ENCODE measurements at regions not wholly inside any gene's neighbourhood (a gene's known extent, or its start where the extent isn't known, plus 50 kb on each side); places are given as distances from the start of the nearest gene placed in this dataset.

DNA sequence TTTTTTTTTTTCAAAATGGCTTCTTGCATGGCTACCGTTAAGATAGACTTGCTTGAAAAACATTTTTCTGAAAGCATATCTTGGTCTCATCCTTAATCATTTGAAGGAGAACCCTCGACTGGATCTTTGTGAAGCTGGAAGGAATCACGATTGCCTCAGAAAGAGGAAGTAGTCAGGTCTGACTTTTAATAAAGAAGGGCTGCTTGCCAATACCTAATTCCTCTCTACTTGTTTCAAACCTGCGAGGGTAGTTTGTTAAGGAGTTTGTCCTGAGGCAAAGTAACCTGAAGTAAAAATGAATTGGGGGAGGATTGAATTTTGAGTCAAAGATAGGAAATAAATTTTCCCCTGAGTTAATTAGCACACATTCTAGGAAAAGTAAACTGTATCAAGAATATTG is 288.1 kb upstream of the MAP3K7 start:
- Histone ChIP-seq H3K27ac (replicated peaks) (no peak overlapping the region), H3K4me3 (replicated peaks; ENCODE audit: insufficient read depth, low read length) (no peak overlapping the region), H3K27me3 (ENCODE audit: insufficient read depth, poor library complexity, severe bottlenecking) (no peaks in the 10 kb centered on the region)
- TF ChIP-seq, protein P1, sequence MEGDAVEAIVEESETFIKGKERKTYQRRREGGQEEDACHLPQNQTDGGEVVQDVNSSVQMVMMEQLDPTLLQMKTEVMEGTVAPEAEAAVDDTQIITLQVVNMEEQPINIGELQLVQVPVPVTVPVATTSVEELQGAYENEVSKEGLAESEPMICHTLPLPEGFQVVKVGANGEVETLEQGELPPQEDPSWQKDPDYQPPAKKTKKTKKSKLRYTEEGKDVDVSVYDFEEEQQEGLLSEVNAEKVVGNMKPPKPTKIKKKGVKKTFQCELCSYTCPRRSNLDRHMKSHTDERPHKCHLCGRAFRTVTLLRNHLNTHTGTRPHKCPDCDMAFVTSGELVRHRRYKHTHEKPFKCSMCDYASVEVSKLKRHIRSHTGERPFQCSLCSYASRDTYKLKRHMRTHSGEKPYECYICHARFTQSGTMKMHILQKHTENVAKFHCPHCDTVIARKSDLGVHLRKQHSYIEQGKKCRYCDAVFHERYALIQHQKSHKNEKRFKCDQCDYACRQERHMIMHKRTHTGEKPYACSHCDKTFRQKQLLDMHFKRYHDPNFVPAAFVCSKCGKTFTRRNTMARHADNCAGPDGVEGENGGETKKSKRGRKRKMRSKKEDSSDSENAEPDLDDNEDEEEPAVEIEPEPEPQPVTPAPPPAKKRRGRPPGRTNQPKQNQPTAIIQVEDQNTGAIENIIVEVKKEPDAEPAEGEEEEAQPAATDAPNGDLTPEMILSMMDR (IDR thresholded peaks at IDR 0.05; ENCODE audit: insufficient read depth, low read length) = no peak
- no peak for TF ChIP-seq GABPA (IDR thresholded peaks at IDR 0.05; ENCODE audit: low read depth)
- no peak for TF ChIP-seq SPI1 (IDR thresholded peaks at IDR 0.05; ENCODE audit: borderline replicate concordance, low read depth)
- TF ChIP-seq, protein P2, sequence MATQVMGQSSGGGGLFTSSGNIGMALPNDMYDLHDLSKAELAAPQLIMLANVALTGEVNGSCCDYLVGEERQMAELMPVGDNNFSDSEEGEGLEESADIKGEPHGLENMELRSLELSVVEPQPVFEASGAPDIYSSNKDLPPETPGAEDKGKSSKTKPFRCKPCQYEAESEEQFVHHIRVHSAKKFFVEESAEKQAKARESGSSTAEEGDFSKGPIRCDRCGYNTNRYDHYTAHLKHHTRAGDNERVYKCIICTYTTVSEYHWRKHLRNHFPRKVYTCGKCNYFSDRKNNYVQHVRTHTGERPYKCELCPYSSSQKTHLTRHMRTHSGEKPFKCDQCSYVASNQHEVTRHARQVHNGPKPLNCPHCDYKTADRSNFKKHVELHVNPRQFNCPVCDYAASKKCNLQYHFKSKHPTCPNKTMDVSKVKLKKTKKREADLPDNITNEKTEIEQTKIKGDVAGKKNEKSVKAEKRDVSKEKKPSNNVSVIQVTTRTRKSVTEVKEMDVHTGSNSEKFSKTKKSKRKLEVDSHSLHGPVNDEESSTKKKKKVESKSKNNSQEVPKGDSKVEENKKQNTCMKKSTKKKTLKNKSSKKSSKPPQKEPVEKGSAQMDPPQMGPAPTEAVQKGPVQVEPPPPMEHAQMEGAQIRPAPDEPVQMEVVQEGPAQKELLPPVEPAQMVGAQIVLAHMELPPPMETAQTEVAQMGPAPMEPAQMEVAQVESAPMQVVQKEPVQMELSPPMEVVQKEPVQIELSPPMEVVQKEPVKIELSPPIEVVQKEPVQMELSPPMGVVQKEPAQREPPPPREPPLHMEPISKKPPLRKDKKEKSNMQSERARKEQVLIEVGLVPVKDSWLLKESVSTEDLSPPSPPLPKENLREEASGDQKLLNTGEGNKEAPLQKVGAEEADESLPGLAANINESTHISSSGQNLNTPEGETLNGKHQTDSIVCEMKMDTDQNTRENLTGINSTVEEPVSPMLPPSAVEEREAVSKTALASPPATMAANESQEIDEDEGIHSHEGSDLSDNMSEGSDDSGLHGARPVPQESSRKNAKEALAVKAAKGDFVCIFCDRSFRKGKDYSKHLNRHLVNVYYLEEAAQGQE (IDR thresholded peaks at IDR 0.05; ENCODE audit: insufficient replicate concordance, low read depth) = no peak
- DNase-seq (ENCODE audit: low read depth in 1 of 2, low spot score in 1 of 2) = no peak

DNA sequence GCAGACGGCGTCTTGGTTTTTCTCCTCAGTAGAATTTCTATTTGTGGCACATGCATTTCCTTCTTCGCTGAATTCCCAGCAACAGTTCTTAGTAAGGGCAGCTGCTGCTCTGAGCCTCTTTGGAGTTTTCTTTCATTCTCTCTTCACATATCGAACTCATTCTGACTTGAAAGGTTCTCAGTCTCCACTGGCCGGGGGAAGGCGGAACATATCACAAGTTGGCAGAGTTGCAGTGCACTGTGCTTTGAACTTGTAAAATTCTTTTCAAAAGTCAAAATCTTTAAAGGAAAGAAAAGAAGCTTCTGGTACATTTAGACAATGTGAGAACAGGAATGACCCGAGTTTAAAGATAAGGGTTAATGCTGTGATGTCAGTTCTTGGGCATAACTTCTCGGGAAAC is 286.1 kb upstream of the MAP3K7 start:
- H3K4me3 ChIP-seq (replicated peaks; ENCODE audit: insufficient read depth, low read length) = no peak overlapping the region
- no peak for TF ChIP-seq POLR2AphosphoS5 (IDR thresholded peaks at IDR 0.05; ENCODE audit: low read depth)
- TF ChIP-seq SPI1 (IDR thresholded peaks at IDR 0.05; ENCODE audit: borderline replicate concordance, low read depth) = no peak
- no peak for TF ChIP-seq GABPA (IDR thresholded peaks at IDR 0.05; ENCODE audit: low read depth)
- TF ChIP-seq, protein P1 (IDR thresholded peaks at IDR 0.05; ENCODE audit: insufficient read depth, low read length) = no peak
- TF ChIP-seq, protein P2 (IDR thresholded peaks at IDR 0.05; ENCODE audit: insufficient replicate concordance, low read depth) = no peak
- no peaks in the 10 kb centered on the region for H3K27me3 ChIP-seq (ENCODE audit: insufficient read depth, poor library complexity, severe bottlenecking)

DNA sequence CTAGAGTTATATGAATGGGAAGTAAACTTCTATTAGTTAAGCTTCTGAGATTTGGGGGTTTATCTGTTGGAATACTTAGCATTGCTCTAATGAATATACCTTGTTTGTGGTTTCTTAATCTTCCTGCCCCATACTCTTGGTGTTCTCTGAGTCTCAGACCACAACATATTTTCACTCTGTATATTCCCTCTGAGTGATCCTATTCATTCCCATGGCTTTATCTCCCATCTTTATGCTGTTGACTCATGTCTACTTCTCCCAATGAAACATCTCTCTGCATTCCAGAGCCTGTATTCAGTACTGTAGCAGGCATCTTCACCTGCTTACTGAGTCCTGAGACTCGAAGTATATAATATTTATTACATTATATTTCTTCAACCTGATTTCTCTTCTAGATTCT is 283.7 kb upstream of the MAP3K7 start:
- no peak overlapping the region for H3K27ac ChIP-seq (replicated peaks)
- TF ChIP-seq GABPA (IDR thresholded peaks at IDR 0.05; ENCODE audit: low read depth) (no peak), POLR2AphosphoS5 (IDR thresholded peaks at IDR 0.05; ENCODE audit: low read depth) (no peak), SPI1 (IDR thresholded peaks at IDR 0.05; ENCODE audit: borderline replicate concordance, low read depth) (no peak)
- TF ChIP-seq, protein P1 (IDR thresholded peaks at IDR 0.05; ENCODE audit: insufficient read depth, low read length) = no peak
- TF ChIP-seq, protein P2 (IDR thresholded peaks at IDR 0.05; ENCODE audit: insufficient replicate concordance, low read depth) = no peak
- no peak for DNase-seq (ENCODE audit: low read depth in 1 of 2, low spot score in 1 of 2)
- H3K4me3 ChIP-seq (replicated peaks; ENCODE audit: insufficient read depth, low read length) = no peak overlapping the region
- H3K27me3 ChIP-seq (ENCODE audit: insufficient read depth, poor library complexity, severe bottlenecking) = no peaks in the 10 kb centered on the region

More for the DNA sequence above, 286.1 kb upstream of the MAP3K7 start:
- DNase-seq (ENCODE audit: low read depth in 1 of 2, low spot score in 1 of 2) = no peak
- no peak overlapping the region for H3K27ac ChIP-seq (replicated peaks)
